Activated T-cell treated with anti-CD3 and anti-CD28 coated beads, Interleukin-2, amount 50 U/mL, for 24 hours (primary cell): ENCODE measurements at regions not wholly inside any gene's neighbourhood (a gene's known extent, or its start where the extent isn't known, plus 50 kb on each side); places are given as distances from the start of the nearest gene placed in this dataset.

Experiments used
- DNase-seq: peaks from one replicate; pipeline ENCODE4 v3.0.0-alpha.2; 2020
- H3K27ac Mint-ChIP-seq: 2 replicates; pipeline ENCODE4 v1.8.0; 2020; ENCODE audit warnings: mild to moderate bottlenecking, mixed read lengths
- H3K27me3 Mint-ChIP-seq: 2 replicates; pipeline ENCODE4 v1.8.0; 2020; ENCODE audit warnings: mixed read lengths
- H3K36me3 Mint-ChIP-seq: 2 replicates; pipeline ENCODE4 v1.8.0; 2020; ENCODE audit warnings: low read depth, mixed read lengths
- H3K4me1 Mint-ChIP-seq: 2 replicates; pipeline ENCODE4 v1.8.0; 2020; ENCODE audit warnings: low read depth, mixed read lengths
- H3K4me3 Mint-ChIP-seq: 2 replicates; pipeline ENCODE4 v1.8.0; 2020; ENCODE audit warnings: mild to moderate bottlenecking, moderate library complexity, mixed read lengths
- H3K9me3 Mint-ChIP-seq: 2 replicates; pipeline ENCODE4 v1.8.0; 2020; ENCODE audit warnings: mixed read lengths

DNA sequence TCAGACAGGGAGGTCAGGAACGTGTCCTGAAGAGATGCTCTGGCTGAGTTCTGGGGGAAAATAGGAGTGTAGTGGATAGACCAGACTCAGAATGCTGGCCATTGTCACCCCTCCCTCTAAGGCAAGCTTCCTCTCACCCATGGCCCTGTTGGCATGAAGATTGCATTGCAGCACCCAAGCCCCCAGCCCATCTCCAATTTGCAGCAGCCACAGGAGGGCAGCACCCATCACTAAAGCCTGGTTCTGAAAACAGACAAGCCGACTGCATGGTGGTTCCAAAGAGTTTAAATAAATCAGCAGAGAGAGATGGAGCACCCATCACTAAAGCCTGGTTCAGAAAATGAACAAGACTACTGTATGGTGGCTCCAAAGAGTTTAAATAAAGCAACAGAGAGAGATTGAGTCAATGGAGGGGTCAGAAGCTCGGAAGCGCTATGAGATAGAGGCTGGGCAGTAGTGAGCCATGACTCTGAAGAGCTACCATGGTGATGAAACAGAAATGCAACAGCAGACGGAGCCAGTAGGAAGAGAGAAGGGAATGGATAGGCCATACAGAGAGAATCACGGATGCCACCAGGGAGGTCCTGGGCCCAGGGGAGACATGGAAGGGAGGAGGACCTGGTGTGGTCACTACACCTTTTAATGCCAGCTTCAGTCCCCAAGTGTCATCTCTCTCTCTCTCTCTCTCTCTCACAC is 237.9 kb upstream of the MYO3A start:
- no peaks in the 10 kb centered on the region for H3K36me3 Mint-ChIP-seq
- peaks cover under 1% of the 10 kb centered on the region for H3K9me3 Mint-ChIP-seq
- H3K27me3 Mint-ChIP-seq, result peaks cover 8% of the 10 kb centered on the region
- no peaks in the 10 kb centered on the region for H3K4me1 Mint-ChIP-seq
- DNase-seq, result no peak
- H3K27ac Mint-ChIP-seq, result no peak overlapping the region
- no peak overlapping the region for H3K4me3 Mint-ChIP-seq

GRCh38 chr10:25697412-25697811 is 236.6 kb upstream of the MYO3A start:
- Mint-ChIP-seq H3K4me1 (no peaks in the 10 kb centered on the region), H3K27me3 (peaks cover 8% of the 10 kb centered on the region), H3K4me3 (no peak overlapping the region), H3K27ac (no peak overlapping the region), H3K36me3 (no peaks in the 10 kb centered on the region), H3K9me3 (no peaks in the 10 kb centered on the region)
- no peak for DNase-seq

GRCh38 chr10:25698638-25699037 is 235.4 kb upstream of the MYO3A start:
- no peaks in the 10 kb centered on the region for H3K36me3 Mint-ChIP-seq
- H3K9me3 Mint-ChIP-seq, result no peaks in the 10 kb centered on the region
- H3K27me3 Mint-ChIP-seq, result peaks cover 8% of the 10 kb centered on the region
- no peak overlapping the region for H3K4me3 Mint-ChIP-seq
- no peaks in the 10 kb centered on the region for H3K4me1 Mint-ChIP-seq
- no peak for DNase-seq
- H3K27ac Mint-ChIP-seq, result no peak overlapping the region

DNA sequence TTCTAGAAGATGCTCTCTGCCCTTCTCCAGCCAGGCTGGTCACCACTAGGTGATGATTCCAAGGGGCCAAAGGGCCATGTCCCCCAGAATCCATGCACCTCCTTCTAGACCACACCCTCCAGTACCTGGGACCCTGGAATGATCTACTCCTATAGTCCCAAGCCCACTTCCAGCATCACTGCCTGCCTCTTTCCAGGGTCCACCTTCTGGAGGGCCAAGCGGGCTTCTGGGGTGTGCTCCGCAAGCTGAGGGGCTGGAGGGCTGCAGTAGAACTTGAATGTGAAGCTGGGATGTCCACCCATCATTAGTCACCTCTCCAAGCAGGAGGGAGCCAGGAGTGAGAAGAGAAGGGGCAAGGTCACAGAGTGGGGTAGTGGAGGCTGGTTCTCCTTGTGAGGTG is 234.4 kb upstream of the MYO3A start:
- DNase-seq, result no peak
- Mint-ChIP-seq H3K9me3 (no peaks in the 10 kb centered on the region), H3K4me3 (no peak overlapping the region), H3K27ac (no peak overlapping the region), H3K36me3 (no peaks in the 10 kb centered on the region), H3K27me3 (peaks cover 8% of the 10 kb centered on the region), H3K4me1 (no peaks in the 10 kb centered on the region)

- no peak overlapping the region for H3K27ac Mint-ChIP-seq
- DNase-seq, result no peak
- H3K4me1 Mint-ChIP-seq, result no peaks in the 10 kb centered on the region
- no peak overlapping the region for H3K4me3 Mint-ChIP-seq
- no peaks in the 10 kb centered on the region for H3K27me3 Mint-ChIP-seq
- no peaks in the 10 kb centered on the region for H3K36me3 Mint-ChIP-seq
- no peaks in the 10 kb centered on the region for H3K9me3 Mint-ChIP-seq
Measured at GRCh38 chr10:25701652-25702051, 232.4 kb upstream of the MYO3A start.

DNA sequence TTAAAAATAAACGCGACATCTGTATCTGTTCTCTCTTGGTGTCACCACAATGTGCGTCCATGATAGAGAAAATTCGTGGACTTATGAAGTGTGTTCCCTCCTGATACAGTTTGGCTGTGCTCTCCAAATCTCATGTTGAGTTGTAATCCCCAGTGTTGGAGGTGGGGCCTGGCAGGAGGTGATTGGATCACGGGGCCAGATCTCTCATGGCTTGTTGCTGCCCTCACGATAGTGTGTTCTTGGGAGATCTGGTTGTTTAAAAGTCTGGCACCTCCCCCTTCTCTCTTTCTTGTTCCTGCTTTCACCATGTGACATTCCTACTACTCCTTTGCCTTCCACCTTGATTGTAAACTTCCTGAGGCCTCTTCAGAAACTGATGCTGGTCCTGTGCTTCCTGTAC is 229.4 kb upstream of the MYO3A start:
- Mint-ChIP-seq H3K4me1 (no peaks in the 10 kb centered on the region), H3K27ac (no peak overlapping the region), H3K27me3 (no peaks in the 10 kb centered on the region), H3K4me3 (no peak overlapping the region), H3K36me3 (no peaks in the 10 kb centered on the region), H3K9me3 (no peaks in the 10 kb centered on the region)
- DNase-seq, result no peak

DNA sequence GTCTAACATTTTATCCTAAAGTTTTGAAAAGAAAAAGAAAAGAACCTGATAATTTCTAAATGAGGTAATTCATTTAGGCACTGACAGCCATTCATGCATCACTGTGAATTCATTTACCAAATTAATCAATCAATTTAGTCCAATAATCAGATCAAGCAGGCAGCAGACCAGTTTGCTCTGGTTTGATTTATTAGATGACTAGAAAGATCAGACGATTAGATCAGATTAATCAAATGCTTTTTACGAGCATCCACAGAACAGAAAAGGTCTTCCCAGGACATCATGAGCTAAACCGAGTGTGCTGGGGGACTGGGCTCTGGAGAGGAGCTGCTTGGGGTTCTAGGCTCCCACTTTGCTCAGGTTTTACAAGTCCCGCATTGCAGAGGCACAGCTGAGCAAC is 226.5 kb upstream of the MYO3A start:
- H3K27me3 Mint-ChIP-seq, result no peaks in the 10 kb centered on the region
- DNase-seq, result no peak
- no peaks in the 10 kb centered on the region for H3K4me1 Mint-ChIP-seq
- H3K27ac Mint-ChIP-seq, result no peak overlapping the region
- H3K36me3 Mint-ChIP-seq, result no peaks in the 10 kb centered on the region
- H3K9me3 Mint-ChIP-seq, result no peaks in the 10 kb centered on the region
- H3K4me3 Mint-ChIP-seq, result no peak overlapping the region

DNA sequence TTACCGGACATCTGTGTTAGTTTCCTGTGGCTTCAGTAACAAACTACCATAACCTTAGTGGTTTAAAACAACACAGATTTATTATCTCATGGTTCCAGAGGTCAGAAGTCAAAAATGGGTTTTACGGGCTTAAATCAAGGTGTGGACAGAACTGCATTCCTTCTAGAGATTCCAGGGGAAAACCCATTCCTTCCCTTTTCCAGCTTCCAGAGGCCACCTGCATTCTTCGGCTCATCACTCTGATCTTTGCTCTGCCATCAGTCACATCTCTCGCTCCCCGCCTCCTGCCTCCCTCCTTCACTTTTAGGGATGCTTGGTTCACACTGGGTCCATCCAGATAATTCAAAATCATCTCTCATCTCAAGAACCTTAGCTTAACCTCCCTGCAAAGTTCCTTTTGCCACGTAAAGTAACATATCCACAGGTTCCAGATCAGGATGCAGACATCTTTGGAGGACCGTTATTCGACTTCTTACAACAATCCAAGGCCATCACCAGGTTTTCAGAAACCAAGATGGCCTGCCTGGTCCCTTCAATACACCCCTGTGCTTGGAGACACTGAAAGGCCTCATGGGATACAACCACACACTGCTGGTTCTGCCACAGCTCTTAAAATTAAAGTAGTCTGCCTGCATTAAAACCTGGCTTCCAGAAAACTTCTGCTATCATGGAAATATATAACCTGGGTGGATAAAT is 225.9 kb upstream of the MYO3A start:
- no peaks in the 10 kb centered on the region for H3K36me3 Mint-ChIP-seq
- no peak overlapping the region for H3K27ac Mint-ChIP-seq
- no peaks in the 10 kb centered on the region for H3K9me3 Mint-ChIP-seq
- H3K4me3 Mint-ChIP-seq, result no peak overlapping the region
- DNase-seq, result no peak
- H3K4me1 Mint-ChIP-seq, result no peaks in the 10 kb centered on the region
- H3K27me3 Mint-ChIP-seq, result no peaks in the 10 kb centered on the region

DNA sequence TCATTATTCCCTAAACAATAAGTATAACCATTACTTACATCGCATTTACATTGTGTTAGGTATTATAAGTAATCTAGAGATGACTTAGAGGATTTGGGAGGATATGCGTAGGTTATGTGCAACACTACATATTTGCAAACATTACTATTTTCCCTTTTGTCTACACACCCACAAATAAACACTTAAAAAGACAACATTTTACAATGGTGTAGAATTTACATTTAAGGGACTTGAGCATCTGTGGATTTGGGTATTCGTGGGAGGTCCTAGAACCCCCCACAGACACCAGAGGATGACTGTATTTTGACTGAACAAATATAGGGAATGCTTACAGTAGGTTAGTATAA is 220.2 kb upstream of the MYO3A start:
- H3K27me3 Mint-ChIP-seq, result peaks cover 4% of the 10 kb centered on the region

DNA sequence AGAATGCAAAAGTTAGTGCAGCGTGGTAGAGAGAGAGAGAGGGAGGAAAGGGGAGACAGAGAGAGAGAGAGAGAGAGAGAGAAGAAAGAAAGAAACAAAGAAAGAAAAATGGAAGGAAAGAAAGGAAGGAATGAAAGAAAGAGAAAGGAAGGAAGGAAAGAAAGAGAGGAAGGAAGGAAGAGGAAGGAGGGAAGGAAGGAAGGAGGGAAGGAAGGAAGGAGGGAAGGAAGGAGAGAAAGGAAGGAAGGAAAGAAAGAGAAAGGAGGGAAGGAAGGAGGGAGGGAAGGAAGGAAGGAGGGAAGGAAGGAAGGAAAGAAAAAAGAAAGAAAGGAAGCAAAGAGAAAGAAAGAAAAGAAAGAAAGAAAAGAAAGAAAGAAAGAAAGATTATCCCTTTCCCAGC is 209.8 kb upstream of the MYO3A start:
- Mint-ChIP-seq H3K36me3 (no peaks in the 10 kb centered on the region), H3K27me3 (peaks cover 11% of the 10 kb centered on the region), H3K27ac (no peak overlapping the region), H3K9me3 (no peaks in the 10 kb centered on the region), H3K4me1 (no peaks in the 10 kb centered on the region), H3K4me3 (no peak overlapping the region)
- no peak for DNase-seq

More for the DNA sequence above, 220.2 kb upstream of the MYO3A start:
- Mint-ChIP-seq H3K9me3 (no peaks in the 10 kb centered on the region), H3K36me3 (no peaks in the 10 kb centered on the region), H3K4me3 (no peak overlapping the region), H3K27ac (no peak overlapping the region), H3K4me1 (no peaks in the 10 kb centered on the region)
- no peak for DNase-seq

- no peak for DNase-seq
Measured at GRCh38 chr10:25725917-25726716, 207.9 kb upstream of the MYO3A start.

DNA sequence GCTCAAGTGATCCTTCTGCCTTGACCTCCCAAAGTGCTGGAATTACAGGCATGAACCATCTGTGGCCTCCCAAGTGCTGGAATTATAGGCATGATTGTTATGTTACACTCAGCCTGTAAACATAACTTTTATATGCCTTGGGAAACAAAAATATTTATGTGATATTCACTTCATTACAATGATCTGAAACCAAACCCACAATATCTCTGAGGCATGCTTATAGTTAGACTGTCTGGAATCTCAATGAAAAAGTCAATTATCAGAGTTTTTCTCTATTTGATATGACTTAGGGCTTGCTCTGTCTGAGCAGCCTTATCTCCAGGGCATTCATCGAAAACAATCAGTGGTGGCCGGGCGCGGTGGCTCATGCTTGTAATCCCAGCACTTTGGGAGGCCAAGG is 195.3 kb upstream of the MYO3A start:
- H3K4me3 Mint-ChIP-seq, result no peak overlapping the region
- no peak overlapping the region for H3K27ac Mint-ChIP-seq
- H3K27me3 Mint-ChIP-seq, result peaks cover 9% of the 10 kb centered on the region

More at GRCh38 chr10:25725917-25726716, 207.9 kb upstream of the MYO3A start:
- Mint-ChIP-seq H3K27ac (no peak overlapping the region), H3K9me3 (no peaks in the 10 kb centered on the region), H3K36me3 (no peaks in the 10 kb centered on the region), H3K4me3 (no peak overlapping the region), H3K4me1 (no peaks in the 10 kb centered on the region), H3K27me3 (peaks cover 15% of the 10 kb centered on the region)

GRCh38 chr10:25743832-25744231 is 190.2 kb upstream of the MYO3A start:
- no peak overlapping the region for H3K4me3 Mint-ChIP-seq
- H3K9me3 Mint-ChIP-seq, result no peaks in the 10 kb centered on the region
- no peaks in the 10 kb centered on the region for H3K4me1 Mint-ChIP-seq
- no peak for DNase-seq
- no peak overlapping the region for H3K27ac Mint-ChIP-seq
- no peaks in the 10 kb centered on the region for H3K36me3 Mint-ChIP-seq
- H3K27me3 Mint-ChIP-seq, result peaks cover 5% of the 10 kb centered on the region

More for the DNA sequence above, 195.3 kb upstream of the MYO3A start:
- H3K9me3 Mint-ChIP-seq, result peaks cover 6% of the 10 kb centered on the region
- no peaks in the 10 kb centered on the region for H3K4me1 Mint-ChIP-seq
- H3K36me3 Mint-ChIP-seq, result no peaks in the 10 kb centered on the region
- DNase-seq, result no peak

DNA sequence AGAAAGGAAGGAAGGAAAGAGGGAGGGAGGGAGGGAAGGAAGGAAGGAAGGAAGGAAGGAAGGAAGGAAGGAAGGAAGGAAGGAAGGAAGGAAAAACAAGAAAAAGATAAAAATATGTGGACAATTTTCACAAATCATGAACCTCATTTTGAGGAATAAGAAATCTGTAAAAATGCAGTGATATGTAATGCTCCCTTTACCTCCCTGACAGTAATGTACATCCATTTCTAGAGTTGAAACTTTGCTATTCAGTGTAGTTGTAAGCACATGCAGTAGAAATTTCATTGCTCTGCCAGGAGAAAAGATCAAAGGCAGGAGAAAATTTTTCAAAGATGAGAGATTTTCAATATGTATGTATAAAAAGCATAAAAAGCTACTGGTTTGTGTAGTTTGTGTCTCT is 189.5 kb upstream of the MYO3A start:
- Mint-ChIP-seq H3K4me3 (no peak overlapping the region), H3K27me3 (peaks cover 3% of the 10 kb centered on the region), H3K9me3 (no peaks in the 10 kb centered on the region), H3K27ac (no peak overlapping the region), H3K36me3 (no peaks in the 10 kb centered on the region), H3K4me1 (no peaks in the 10 kb centered on the region)
- DNase-seq, result no peak

DNA sequence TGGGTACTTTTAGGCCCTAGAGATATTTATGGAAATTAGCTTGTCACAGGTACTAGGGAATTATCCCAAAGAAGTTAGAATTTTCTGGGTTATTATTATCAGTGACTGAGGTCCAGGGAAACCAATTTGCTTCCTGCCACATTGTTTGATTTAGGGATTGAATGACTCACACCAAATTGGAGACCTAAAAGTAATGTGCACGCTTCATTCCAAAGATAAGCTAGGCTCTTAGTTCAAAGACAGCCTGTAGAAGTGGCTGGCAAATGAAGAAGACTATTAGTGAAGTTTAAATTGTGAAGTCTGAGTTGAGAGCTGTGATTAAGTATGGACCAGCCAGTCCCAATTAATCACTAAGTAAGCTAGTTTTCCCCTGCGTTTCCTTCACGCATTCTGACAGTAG is 188.1 kb upstream of the MYO3A start:
- H3K4me1 Mint-ChIP-seq, result no peaks in the 10 kb centered on the region
- no peak overlapping the region for H3K4me3 Mint-ChIP-seq
- H3K27ac Mint-ChIP-seq, result no peak overlapping the region
- H3K36me3 Mint-ChIP-seq, result no peaks in the 10 kb centered on the region
- H3K9me3 Mint-ChIP-seq, result no peaks in the 10 kb centered on the region
- no peak for DNase-seq
- peaks cover 3% of the 10 kb centered on the region for H3K27me3 Mint-ChIP-seq
